ENCODE measurements at regions not wholly inside any gene's neighbourhood (a gene's known extent, or its start where the extent isn't known, plus 50 kb on each side); places are given as distances from the start of the nearest gene placed in this dataset.

GRCh38 chr13:70505809-70506208 lies 397.6 kb upstream of the KLHL1 start:
- TF ChIP-seq, protein P1, sequence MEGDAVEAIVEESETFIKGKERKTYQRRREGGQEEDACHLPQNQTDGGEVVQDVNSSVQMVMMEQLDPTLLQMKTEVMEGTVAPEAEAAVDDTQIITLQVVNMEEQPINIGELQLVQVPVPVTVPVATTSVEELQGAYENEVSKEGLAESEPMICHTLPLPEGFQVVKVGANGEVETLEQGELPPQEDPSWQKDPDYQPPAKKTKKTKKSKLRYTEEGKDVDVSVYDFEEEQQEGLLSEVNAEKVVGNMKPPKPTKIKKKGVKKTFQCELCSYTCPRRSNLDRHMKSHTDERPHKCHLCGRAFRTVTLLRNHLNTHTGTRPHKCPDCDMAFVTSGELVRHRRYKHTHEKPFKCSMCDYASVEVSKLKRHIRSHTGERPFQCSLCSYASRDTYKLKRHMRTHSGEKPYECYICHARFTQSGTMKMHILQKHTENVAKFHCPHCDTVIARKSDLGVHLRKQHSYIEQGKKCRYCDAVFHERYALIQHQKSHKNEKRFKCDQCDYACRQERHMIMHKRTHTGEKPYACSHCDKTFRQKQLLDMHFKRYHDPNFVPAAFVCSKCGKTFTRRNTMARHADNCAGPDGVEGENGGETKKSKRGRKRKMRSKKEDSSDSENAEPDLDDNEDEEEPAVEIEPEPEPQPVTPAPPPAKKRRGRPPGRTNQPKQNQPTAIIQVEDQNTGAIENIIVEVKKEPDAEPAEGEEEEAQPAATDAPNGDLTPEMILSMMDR (IDR thresholded peaks at IDR 0.05), result no peak
- no peak for TF ChIP-seq ZFX (IDR thresholded peaks at IDR 0.05; ENCODE audit: borderline replicate concordance)
